GM23248 (cell line): ENCODE measurements at regions not wholly inside any gene's neighbourhood (a gene's known extent, or its start where the extent isn't known, plus 50 kb on each side); places are given as distances from the start of the nearest gene placed in this dataset.

Experiments used
- EZH2 ChIP-seq: fragments of 200-600 bp; sonication (generic); IDR thresholded peaks from 2 replicates; pipeline ENCODE4 v1.6.1; 2018; ENCODE audit warnings: antibody characterized with exemption, mild to moderate bottlenecking; ENCODE audit not compliant: insufficient read depth, poor library complexity, severe bottlenecking
- EZH2phosphoT487 ChIP-seq: fragments of 200-600 bp; sonication (generic); IDR thresholded peaks from 2 replicates; pipeline ENCODE4 v1.6.1; 2018; ENCODE audit warnings: antibody characterized with exemption, moderate library complexity, mild to moderate bottlenecking, low read depth; ENCODE audit not compliant: insufficient read depth

DNA sequence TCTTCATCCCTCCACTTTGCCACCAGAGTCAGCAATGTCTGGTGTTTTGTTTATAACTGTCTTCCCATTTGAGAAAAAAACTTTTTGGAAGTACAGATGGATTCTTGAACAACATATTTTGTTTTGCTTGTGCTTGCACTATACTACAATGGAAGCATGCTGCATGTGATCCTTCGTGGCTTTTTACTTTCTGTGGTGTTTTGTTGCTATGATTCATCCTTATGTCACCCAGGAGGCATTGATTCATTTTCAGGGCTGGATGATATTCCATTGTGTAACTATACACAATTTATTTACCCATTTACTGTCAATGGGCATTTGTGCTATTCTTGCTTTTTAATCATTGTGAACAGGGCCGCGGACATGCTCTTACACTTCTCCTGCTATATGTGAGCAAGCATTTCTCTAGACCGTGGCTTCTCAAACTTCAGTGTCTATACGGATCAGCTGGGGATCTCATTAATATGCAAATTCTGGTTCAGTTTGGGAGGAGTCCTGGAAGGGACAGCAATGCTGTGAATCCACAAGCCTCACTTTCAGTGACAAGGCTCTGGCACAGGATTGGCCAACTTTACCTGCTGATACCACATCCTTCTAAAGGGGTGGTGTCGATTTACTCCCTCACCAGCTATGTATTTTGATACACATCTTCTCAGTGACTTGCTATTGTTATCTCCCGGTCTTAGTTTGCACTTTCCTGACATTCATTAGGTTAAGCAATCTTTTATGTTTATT is 65.9 kb downstream of the POLR2M start:
- TF ChIP-seq EZH2 = no peak
- TF ChIP-seq EZH2phosphoT487 = no peak
